K562 (cell line): ENCODE measurements at regions not wholly inside any gene's neighbourhood (a gene's known extent, or its start where the extent isn't known, plus 50 kb on each side); places are given as distances from the start of the nearest gene placed in this dataset.

ENCODE experiments used
- ATAC-seq: fragments of 200-7000 bp; cut with Tn5 transposase; 3 replicates; pipeline ENCODE4 v1.9.1; 2020; ENCODE audit warnings: moderate library complexity
- BruUV-seq: library from RNA; stranded (reverse); fragments of 400-500 nt; replicated peaks from 2 replicates; lab custom pipeline; 2021; lab: Mats Ljungman, UMichigan
- CTCF ChIA-PET: fragments of 300-600 bp; formaldehyde crosslinking; extraction: SDS; loops from one replicate; lab custom pipeline; 2021; ENCODE audit warnings: low intra/inter-chr PET ratio; lab: Yijun Ruan, JAX
- POLR2A ChIA-PET: fragments of 300-600, 350-650 bp; sonication (Branson Sonifier 250); formaldehyde crosslinking; extraction: SDS; loops from one replicate; lab custom pipeline; 2021; ENCODE audit warnings: antibody characterized with exemption, inconsistent platforms; lab: Yijun Ruan, JAX
- DNase-seq, 4 experiments: peaks; one replicate each; pipeline versions ENCODE4 v3.0.0 to v3.0.0-alpha.2; 2011 to 2018; ENCODE audit warnings: low spot score in 3 of 4, mixed read lengths in 3 of 4; ENCODE audit errors: extremely low read depth in 1 of 4
- FAIRE-seq: peaks from 2 replicates; lab custom pipeline; 2011; peaks lifted over from hg19 to GRCh38; lab: Jason Lieb, UNC
- H2AFZ ChIP-seq: 2 replicates; pipeline ENCODE4 v1.6.0; 2011; ENCODE audit warnings: low read depth, low read length, control low read depth, inconsistent platforms
- H3K27ac ChIP-seq: fragments of 200-600 bp; 3 replicates; pipeline ENCODE4 v1.8.0; 2011; ENCODE audit warnings: low read depth, mild to moderate bottlenecking, control low read depth, inconsistent platforms, low read length, moderate library complexity, mixed read lengths; ENCODE audit errors: extremely low read depth
- H3K27me3 ChIP-seq, 2 experiments: fragments of 300-600 bp in 1 of 2; 2 replicates in 1 of 2; 3 replicates in 1 of 2; pipeline versions ENCODE4 v1.6.0 to v1.8.0; 2011; ENCODE audit warnings: inconsistent platforms in 2 of 2, low read length in 2 of 2, mild to moderate bottlenecking in 1 of 2, mixed read lengths in 1 of 2, moderate library complexity in 1 of 2; ENCODE audit not compliant: control insufficient read depth in 2 of 2, insufficient read depth in 2 of 2
- H3K36me3 ChIP-seq: fragments of 300-600 bp; 3 replicates; pipeline ENCODE4 v1.8.0; 2011; ENCODE audit warnings: mild to moderate bottlenecking, low read length, inconsistent platforms; ENCODE audit not compliant: control insufficient read depth, insufficient read depth
- H3K4me1 ChIP-seq, 2 experiments: fragments of 200-600 bp in 1 of 2; replicated peaks in 1 of 2; 2 replicates in 1 of 2; 3 replicates in 1 of 2; pipeline versions ENCODE4 v1.5.1 to v1.8.0; 2011; ENCODE audit warnings: inconsistent platforms in 2 of 2, low read length in 2 of 2, mild to moderate bottlenecking in 1 of 2, mixed read lengths in 1 of 2, moderate library complexity in 1 of 2; ENCODE audit not compliant: control insufficient read depth in 2 of 2, insufficient read depth in 2 of 2
- H3K4me2 ChIP-seq: 2 replicates; pipeline ENCODE4 v1.6.1; 2011; ENCODE audit warnings: low read length, control low read depth, inconsistent platforms, mixed read lengths; ENCODE audit not compliant: insufficient read depth
- H3K4me3 ChIP-seq: fragments of 200-600 bp; sonication (generic), shearing (Covaris generic); 2 replicates; pipeline ENCODE4 v1.5.1; 2016; ENCODE audit warnings: control low read depth, inconsistent platforms
- H3K79me2 ChIP-seq: fragments of 200-600 bp; 3 replicates; pipeline ENCODE4 v1.8.0; 2011; ENCODE audit warnings: low read length, inconsistent platforms; ENCODE audit not compliant: control insufficient read depth, insufficient read depth
- H3K9ac ChIP-seq, 2 experiments: 2 replicates each; pipeline versions ENCODE4 v1.6.0 to v1.6.1; 2011; ENCODE audit warnings: low read depth in 2 of 2, low read length in 2 of 2, control low read depth in 1 of 2, inconsistent platforms in 1 of 2, mild to moderate bottlenecking in 1 of 2, mixed read lengths in 1 of 2; ENCODE audit not compliant: insufficient read depth in 1 of 2
- H3K9me1 ChIP-seq: one replicate; pipeline ENCODE4 v1.6.0; 2011; ENCODE audit warnings: inconsistent platforms, mild to moderate bottlenecking, low read length, moderate library complexity; ENCODE audit not compliant: control insufficient read depth, insufficient read depth
- H3K9me3 ChIP-seq: replicated peaks from 2 replicates; pipeline ENCODE4 v1.5.1; 2011; ENCODE audit warnings: low read depth, low read length, inconsistent platforms; ENCODE audit not compliant: control insufficient read depth, insufficient read depth
- H4K20me1 ChIP-seq: replicated peaks from 2 replicates; pipeline ENCODE4 v1.6.1; 2011; ENCODE audit warnings: low read length, inconsistent platforms, mixed read lengths; ENCODE audit not compliant: control insufficient read depth, insufficient read depth
- BRD9 ChIP-seq: fragments of 450-650 bp; IDR thresholded peaks from 2 replicates; pipeline ENCODE4 v1.6.1; 2018; ENCODE audit warnings: low read depth; ENCODE audit not compliant: partially characterized antibody
- ESRRA ChIP-seq: fragments of 450-650 bp; IDR thresholded peaks from 2 replicates; pipeline ENCODE4 v1.6.1; 2014; ENCODE audit warnings: low read depth, mild to moderate bottlenecking, moderate library complexity, borderline replicate concordance
- FOXA1 ChIP-seq: fragments of 450-650 bp; IDR thresholded peaks from 2 replicates; pipeline ENCODE4 v1.6.1; 2016; ENCODE audit warnings: mild to moderate bottlenecking, borderline replicate concordance
- GTF2F1 ChIP-seq: IDR thresholded peaks from 2 replicates; pipeline ENCODE4 v1.6.1; 2011; ENCODE audit warnings: low read depth, low read length, improper control_type of control experiment
- HLTF ChIP-seq: fragments of 450-650 bp; IDR thresholded peaks from 2 replicates; pipeline ENCODE4 v1.6.1; 2016
- MCM2 ChIP-seq: fragments of 450-650 bp; IDR thresholded peaks from 2 replicates; pipeline ENCODE4 v1.6.1; 2017; ENCODE audit warnings: low read depth, mild to moderate bottlenecking
- NFE2 ChIP-seq: IDR thresholded peaks from 2 replicates; pipeline ENCODE4 v1.6.1; 2014; ENCODE audit warnings: antibody characterized with exemption, low read depth
- RBM34 ChIP-seq: fragments of 200-400 bp; formaldehyde crosslinking; IDR thresholded peaks from 2 replicates; pipeline ENCODE4 v1.6.1; 2018; ENCODE audit warnings: low read length, borderline replicate concordance; ENCODE audit not compliant: insufficient read depth
- SMARCB1 ChIP-seq: IDR thresholded peaks from 2 replicates; pipeline ENCODE4 v1.6.1; 2011; ENCODE audit warnings: improper control_type of control experiment, low read depth; ENCODE audit not compliant: insufficient read length
- STAT5B ChIP-seq: fragments of 250-450 bp; sonication (Bioruptor Pico); IDR thresholded peaks from 2 replicates; pipeline ENCODE4 v1.8.0; 2021; ENCODE audit warnings: mild to moderate bottlenecking, inconsistent platforms
- TEAD4 ChIP-seq, 2 experiments: sonication (generic) in 1 of 2; formaldehyde crosslinking in 1 of 2; IDR thresholded peaks; 2 replicates each; pipeline versions ENCODE4 v1.6.1 to v1.8.0; 2012 to 2022; ENCODE audit warnings: borderline replicate concordance in 1 of 2, inconsistent platforms in 1 of 2, low read length in 1 of 2, mild to moderate bottlenecking in 1 of 2, missing genetic modification reagents in 1 of 2
- ZNF12 ChIP-seq: sonication (generic); formaldehyde crosslinking; IDR thresholded peaks from 2 replicates; pipeline ENCODE4 v1.4.0; 2020; ENCODE audit warnings: mild to moderate bottlenecking, missing genetic modification reagents
- ZNF445 ChIP-seq: fragments of 250-450 bp; sonication (Bioruptor Pico); IDR thresholded peaks from 2 replicates; pipeline ENCODE4 v1.4.0; 2020; ENCODE audit warnings: low read depth, mild to moderate bottlenecking, moderate library complexity
- ZNF583 ChIP-seq: fragments of 250-450 bp; sonication (Bioruptor Pico); IDR thresholded peaks from 2 replicates; pipeline ENCODE4 v1.4.0; 2020
- ZNF696 ChIP-seq: fragments of 250-450 bp; sonication (Bioruptor Pico); conservative IDR thresholded peaks from 2 replicates; pipeline ENCODE4 v1.4.0; 2020; ENCODE audit warnings: mild to moderate bottlenecking, moderate library complexity
- WGBS: fragments of 100-300 bp; shearing (Covaris generic); methylation state at CpG from one replicate; pipeline ENCODE4 v1.1.6; 2016; ENCODE audit warnings: low coverage, mixed read lengths; ENCODE audit not compliant: insufficient coverage; ENCODE audit errors: missing lambda C conversion rate; 5-methylcytosine and 5-hydroxymethylcytosine counted together
- in situ Hi-C: fragments of 300-500 bp; cut with MboI; formaldehyde crosslinking; loops from 4 replicates; pipeline ENCODE4 v1.15.0; 2018; ENCODE audit warnings: inconsistent platforms, mixed read lengths
- intact Hi-C: fragments of 100-400 bp; cut with micrococcal nuclease; formaldehyde crosslinking; loops from 2 replicates; pipeline ENCODE4 v1.14.2; 2022
- TF ChIP-seq, protein P1 (sequence below): sonication (generic); formaldehyde crosslinking; IDR thresholded peaks from 2 replicates; pipeline ENCODE4 v1.4.0; 2020; ENCODE audit warnings: mild to moderate bottlenecking, missing genetic modification reagents
- TF ChIP-seq, protein P2 (sequence below): sonication (generic); formaldehyde crosslinking; IDR thresholded peaks from 2 replicates; pipeline ENCODE4 v1.8.0; 2023; ENCODE audit warnings: mild to moderate bottlenecking, missing genetic modification reagents
- TF ChIP-seq, protein P3 (sequence below): sonication (generic); formaldehyde crosslinking; IDR thresholded peaks from 2 replicates; pipeline ENCODE4 v1.8.0; 2022; ENCODE audit warnings: mild to moderate bottlenecking, missing genetic modification reagents

DNA sequence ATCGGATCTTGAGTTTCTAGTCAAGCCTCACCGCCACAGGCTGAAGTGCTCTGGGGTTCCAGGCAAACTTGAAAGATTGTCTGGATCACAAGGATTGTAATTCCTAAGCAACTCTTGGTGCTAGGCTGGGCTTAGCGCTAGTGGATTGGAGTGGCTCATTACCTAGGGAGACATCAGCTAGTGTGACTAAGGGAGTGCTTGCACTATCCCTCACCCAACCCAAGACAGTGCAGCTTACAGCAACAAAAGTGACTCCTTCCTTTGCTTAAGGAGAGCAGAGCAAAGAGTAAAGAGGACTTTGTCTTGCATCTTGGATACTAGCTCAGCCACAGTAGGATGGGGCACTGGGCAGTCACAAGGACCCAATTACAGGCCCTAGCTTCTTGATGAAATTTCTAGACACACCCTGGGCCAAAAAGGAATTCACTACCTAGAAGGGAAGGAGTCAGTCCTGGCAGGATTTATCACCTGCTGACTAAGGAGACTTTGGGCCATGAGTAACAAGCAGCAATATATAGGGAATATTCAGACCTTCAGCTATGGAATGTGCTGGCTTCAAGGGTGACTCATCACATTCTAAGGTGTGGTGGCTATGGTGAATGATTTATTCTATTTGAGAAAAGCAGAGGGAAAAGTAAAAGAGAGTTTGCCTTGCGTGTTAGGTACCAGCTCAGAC is 1212.4 kb downstream of the PCDH18 start (continued):
- TF ChIP-seq TEAD4 (IDR thresholded peaks at IDR 0.05; ENCODE audit: low read length) = no peak
- no peak for TF ChIP-seq TEAD4 (CRISPR knock-in tag; IDR thresholded peaks at IDR 0.05; ENCODE audit: borderline replicate concordance)
- TF ChIP-seq GTF2F1 = no peak
- TF ChIP-seq FOXA1 = no peak

DNA sequence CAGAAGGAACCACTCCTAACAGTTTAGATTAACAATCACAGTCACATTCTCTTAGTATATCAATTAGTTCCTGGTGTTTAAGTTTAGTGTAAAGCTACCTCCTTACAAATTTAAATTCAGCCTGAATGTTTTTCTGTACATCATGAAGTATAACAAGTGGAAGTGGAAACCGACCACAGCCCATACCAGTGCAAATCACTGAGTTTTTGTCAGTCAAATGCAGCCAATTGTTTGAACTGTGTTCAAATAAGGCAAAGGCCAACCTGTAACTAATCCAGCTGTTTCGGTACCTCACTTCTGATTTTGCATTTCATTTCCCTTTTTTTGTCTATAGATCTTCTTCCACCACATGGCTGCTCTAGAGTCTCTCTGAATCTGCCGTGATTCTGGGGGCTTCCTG is 1215.3 kb downstream of the PCDH18 start:
- Histone ChIP-seq H3K4me2 (no peak overlapping the region), H3K9me1 (no peaks in the 10 kb centered on the region), H2AFZ (no peak overlapping the region), H3K79me2 (no peaks in the 10 kb centered on the region), H3K4me3 (no peak overlapping the region), H3K9ac (no peak overlapping the region), H3K9me3 (no peaks in the 10 kb centered on the region), H3K27ac (no peak overlapping the region), H4K20me1 (no peaks in the 10 kb centered on the region), H3K27me3 (no peaks in the 10 kb centered on the region), H3K36me3 (no peaks in the 10 kb centered on the region), H3K4me1 (no peaks in the 10 kb centered on the region)
- BruUV-seq = no TSS peak
- POLR2A ChIA-PET = no interaction called here
- no peak for DNase-seq
- CTCF ChIA-PET = no interaction called here
- WGBS = 0% methylated on average over 3 of the region's 3 CpGs
- FAIRE-seq = no peak
- intact Hi-C loops = no loop called here
- ATAC-seq = no peak
- in situ Hi-C loops = no loop called here
- TF ChIP-seq BRD9 = no peak
- no peak for TF ChIP-seq ZNF445
- no peak for TF ChIP-seq STAT5B (CRISPR knock-in tag)
- no peak for TF ChIP-seq ZNF696 (CRISPR knock-in tag)
- no peak for TF ChIP-seq NFE2
- TF ChIP-seq ZNF583 (CRISPR knock-in tag) = no peak
- TF ChIP-seq, protein P1, sequence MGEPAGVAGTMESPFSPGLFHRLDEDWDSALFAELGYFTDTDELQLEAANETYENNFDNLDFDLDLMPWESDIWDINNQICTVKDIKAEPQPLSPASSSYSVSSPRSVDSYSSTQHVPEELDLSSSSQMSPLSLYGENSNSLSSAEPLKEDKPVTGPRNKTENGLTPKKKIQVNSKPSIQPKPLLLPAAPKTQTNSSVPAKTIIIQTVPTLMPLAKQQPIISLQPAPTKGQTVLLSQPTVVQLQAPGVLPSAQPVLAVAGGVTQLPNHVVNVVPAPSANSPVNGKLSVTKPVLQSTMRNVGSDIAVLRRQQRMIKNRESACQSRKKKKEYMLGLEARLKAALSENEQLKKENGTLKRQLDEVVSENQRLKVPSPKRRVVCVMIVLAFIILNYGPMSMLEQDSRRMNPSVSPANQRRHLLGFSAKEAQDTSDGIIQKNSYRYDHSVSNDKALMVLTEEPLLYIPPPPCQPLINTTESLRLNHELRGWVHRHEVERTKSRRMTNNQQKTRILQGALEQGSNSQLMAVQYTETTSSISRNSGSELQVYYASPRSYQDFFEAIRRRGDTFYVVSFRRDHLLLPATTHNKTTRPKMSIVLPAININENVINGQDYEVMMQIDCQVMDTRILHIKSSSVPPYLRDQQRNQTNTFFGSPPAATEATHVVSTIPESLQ (CRISPR knock-in tag) = no peak
- TF ChIP-seq, protein P2, sequence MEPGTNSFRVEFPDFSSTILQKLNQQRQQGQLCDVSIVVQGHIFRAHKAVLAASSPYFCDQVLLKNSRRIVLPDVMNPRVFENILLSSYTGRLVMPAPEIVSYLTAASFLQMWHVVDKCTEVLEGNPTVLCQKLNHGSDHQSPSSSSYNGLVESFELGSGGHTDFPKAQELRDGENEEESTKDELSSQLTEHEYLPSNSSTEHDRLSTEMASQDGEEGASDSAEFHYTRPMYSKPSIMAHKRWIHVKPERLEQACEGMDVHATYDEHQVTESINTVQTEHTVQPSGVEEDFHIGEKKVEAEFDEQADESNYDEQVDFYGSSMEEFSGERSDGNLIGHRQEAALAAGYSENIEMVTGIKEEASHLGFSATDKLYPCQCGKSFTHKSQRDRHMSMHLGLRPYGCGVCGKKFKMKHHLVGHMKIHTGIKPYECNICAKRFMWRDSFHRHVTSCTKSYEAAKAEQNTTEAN (CRISPR knock-in tag) = no peak
- TF ChIP-seq SMARCB1 = no peak
- no peak for TF ChIP-seq HLTF
- TF ChIP-seq, protein P3, sequence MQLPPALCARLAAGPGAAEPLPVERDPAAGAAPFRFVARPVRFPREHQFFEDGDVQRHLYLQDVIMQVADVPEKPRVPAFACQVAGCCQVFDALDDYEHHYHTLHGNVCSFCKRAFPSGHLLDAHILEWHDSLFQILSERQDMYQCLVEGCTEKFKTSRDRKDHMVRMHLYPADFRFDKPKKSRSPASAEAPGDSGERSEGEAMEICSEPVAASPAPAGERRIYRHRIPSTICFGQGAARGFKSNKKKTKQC (CRISPR knock-in tag) = no peak
- TF ChIP-seq RBM34 = no peak
- TF ChIP-seq MCM2 = no peak
- no peak for TF ChIP-seq ESRRA
- no peak for TF ChIP-seq ZNF12 (CRISPR knock-in tag)
